GM12872 (cell line): ENCODE measurements at regions not wholly inside any gene's neighbourhood (a gene's known extent, or its start where the extent isn't known, plus 50 kb on each side); places are given as distances from the start of the nearest gene placed in this dataset.

ENCODE experiments used
- CTCF ChIP-seq: IDR thresholded peaks from 3 replicates; pipeline ENCODE4 v1.5.1; 2011; ENCODE audit warnings: low read depth, mild to moderate bottlenecking, low read length, moderate library complexity; ENCODE audit not compliant: insufficient read depth

- no peak for TF ChIP-seq CTCF
Measured at GRCh38 chr12:66741919-66742318, 63.0 kb upstream of the GRIP1 start.

DNA sequence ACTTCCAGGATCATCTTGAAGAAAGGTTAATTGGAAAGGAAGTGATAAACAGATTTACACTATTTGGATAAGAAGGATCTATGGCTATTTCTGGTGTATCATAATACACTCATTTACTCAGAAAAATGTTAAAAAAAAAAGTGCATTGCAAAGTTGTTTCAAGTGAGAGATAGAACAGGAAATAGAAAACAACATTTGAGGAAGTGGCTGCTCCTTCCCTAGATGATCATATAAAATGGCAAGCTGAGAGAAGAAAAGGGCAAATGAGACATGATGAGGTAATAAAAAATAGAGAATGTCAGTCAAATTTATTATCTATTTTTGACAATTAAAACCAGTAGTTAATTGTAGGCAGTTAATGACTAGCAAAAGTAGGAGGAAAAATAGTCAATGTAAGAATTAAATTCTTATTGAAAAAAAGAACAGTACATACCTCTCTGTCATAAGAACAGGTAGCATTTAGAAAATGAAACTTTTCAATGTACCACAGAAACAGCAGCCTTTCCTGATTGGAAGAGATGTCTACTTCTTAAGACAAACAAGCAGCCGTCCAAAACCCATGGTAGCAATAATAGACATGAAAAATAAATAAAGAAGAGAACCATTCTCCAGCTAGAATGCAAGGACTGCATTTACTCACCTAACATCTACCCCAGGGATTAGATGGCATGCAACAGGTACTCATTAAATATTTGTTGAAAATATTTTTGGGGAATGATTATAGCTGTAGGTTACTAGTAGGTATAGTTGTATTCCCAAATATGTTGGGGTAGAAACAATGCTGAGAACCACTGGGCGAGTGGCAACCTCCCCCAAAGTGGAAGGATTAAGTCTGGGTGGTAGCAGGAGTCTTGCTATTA, 63.9 kb upstream of the GRIP1 start:
- TF ChIP-seq CTCF: no peak

DNA sequence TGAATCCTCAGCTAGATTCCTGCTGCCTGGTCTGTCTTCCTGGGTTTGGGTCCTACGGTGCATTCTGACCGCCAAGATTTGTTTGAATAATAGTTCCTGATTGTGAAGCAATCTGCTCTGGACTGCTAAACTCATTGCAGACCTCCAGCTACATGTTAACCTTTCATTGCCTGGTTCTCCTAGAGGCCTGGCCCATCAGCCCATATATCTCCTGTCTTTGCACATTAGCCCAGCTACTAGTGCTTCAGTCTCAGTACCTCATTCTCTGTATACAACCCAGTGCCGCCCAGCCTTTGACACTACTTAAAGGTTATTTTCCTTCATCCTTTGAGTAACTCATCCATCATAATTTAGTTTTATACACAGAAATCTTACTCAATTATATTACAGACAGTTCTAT, 65.6 kb upstream of the GRIP1 start:
- TF ChIP-seq CTCF: no peak

DNA sequence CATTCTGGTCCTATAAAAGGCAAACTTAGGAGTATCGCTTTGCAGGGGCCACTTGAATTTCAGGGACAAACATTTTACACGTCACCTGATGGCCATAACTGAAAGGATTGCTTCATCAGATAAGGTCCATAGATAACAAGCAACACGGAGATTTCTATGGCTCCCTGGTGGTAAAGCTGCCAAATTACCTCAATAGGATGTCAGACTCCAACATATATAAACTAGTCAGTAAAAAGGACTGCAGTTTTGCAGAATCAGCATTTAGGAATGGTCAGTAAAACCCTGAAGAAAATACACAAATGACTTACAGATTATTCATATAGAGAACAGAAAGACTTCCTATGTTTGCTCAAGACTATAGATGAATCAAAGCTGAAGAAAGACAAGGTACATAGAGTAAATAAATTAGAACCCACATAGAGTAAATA, 66.1 kb upstream of the GRIP1 start:
- TF ChIP-seq CTCF: no peak

DNA sequence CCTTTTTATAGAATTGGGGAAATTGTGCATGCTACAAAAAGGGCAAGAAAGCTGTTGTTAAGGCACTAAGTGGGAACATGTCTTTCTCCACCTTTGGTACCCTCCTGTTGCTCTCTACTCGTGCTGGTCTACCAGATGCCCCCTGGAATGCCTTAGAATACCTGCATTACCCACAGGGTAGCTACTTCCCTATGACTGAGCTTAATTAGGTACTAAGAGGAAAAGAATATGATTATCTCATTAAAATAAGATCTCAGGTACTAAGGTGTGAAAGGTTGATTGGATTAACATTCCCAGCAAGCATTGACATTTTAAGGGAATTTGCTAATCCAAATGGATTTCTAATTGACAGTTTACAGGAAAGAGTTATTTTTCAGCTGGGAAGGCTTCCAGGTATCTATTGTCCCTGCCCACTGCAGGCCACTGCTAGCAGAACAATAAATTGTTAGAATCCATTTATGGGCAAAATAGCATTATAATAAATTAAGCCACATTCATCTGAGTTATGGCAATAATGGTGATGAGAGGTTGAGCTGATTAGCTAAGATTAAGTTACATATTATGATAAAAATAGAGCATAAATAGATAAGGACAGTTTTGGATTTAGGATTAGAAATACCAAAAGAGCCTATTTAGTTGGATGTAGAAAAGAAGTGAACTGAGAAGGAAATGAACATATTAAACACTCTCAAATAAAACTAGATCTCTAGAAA, 67.8 kb upstream of the GRIP1 start:
- no peak for TF ChIP-seq CTCF

GRCh38 chr12:66751432-66752113, 72.7 kb upstream of the GRIP1 start:
- TF ChIP-seq CTCF: no peak

DNA sequence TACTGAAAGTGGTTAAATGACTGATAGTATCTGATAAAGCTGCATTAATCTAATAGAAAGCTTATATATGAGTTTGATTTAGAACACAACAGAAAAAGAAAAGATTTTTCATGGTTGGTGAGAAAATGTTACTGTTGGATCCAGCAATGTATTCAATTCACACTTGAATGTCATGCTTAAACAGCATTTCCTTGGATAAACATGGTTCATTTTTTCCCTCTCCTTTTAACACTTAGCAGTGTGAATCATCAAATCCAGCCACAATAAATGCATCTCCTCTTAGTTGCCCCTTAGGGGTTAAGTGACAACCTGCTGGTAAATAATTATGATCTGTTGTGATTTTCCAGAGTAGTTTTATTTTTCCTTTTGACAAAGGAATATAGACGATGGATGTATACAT, 74.9 kb upstream of the GRIP1 start:
- TF ChIP-seq CTCF: no peak
